ENCODE measurements at regions not wholly inside any gene's neighbourhood (a gene's known extent, or its start where the extent isn't known, plus 50 kb on each side); places are given as distances from the start of the nearest gene placed in this dataset.
"Not testable (repeated sequence)": the region's sequence is repeated elsewhere in the genome, so short reads cannot be mapped to it uniquely, and the experiment has no call there.

- DNase-seq (ENCODE audit: low read depth in 2 of 2) = no peak
These were observed 192.5 kb downstream of the TECRL start for GRCh38 chr4:64216741-64217140.

- DNase-seq (ENCODE audit: low read depth in 2 of 2) = no peak
These were observed 203.9 kb downstream of the TECRL start for GRCh38 chr4:64205376-64205775.

- DNase-seq (ENCODE audit: low read depth in 2 of 2) = no peak
These were observed 209.2 kb downstream of the TECRL start for GRCh38 chr4:64200001-64200555.

GRCh38 chr4:64195582-64195981 is 213.7 kb downstream of the TECRL start:
- DNase-seq (ENCODE audit: low read depth in 2 of 2) = no peak

GRCh38 chr4:64192731-64193412 is 216.4 kb downstream of the TECRL start:
- no peak for DNase-seq (ENCODE audit: low read depth in 2 of 2)

- DNase-seq (ENCODE audit: low read depth in 2 of 2) = no peak
These were observed 234.9 kb downstream of the TECRL start for GRCh38 chr4:64174247-64174882.

- DNase-seq (ENCODE audit: low read depth in 2 of 2) = no peak
These were observed 242.9 kb downstream of the TECRL start for GRCh38 chr4:64166365-64166764.

- peak; percentile 6 to 9 for DNase-seq (ENCODE audit: low read depth in 2 of 2)
These were observed 250.5 kb downstream of the TECRL start for GRCh38 chr4:64158648-64159326.

GRCh38 chr4:64157397-64157796 is 251.9 kb downstream of the TECRL start:
- no peak for DNase-seq (ENCODE audit: low read depth in 2 of 2)

GRCh38 chr4:64156253-64156652 is 253.0 kb downstream of the TECRL start:
- no peak for DNase-seq (ENCODE audit: low read depth in 2 of 2)

- DNase-seq (ENCODE audit: low read depth in 2 of 2) = no peak
These were observed 263.2 kb downstream of the TECRL start for GRCh38 chr4:64146030-64146429.

GRCh38 chr4:64144994-64145393 is 264.3 kb downstream of the TECRL start:
- DNase-seq (ENCODE audit: low read depth in 2 of 2) = no peak

- no peak for DNase-seq (ENCODE audit: low read depth in 2 of 2)
These were observed 278.3 kb downstream of the TECRL start for GRCh38 chr4:64130907-64131306.

- no peak for DNase-seq (ENCODE audit: low read depth in 2 of 2)
These were observed 283.9 kb downstream of the TECRL start for GRCh38 chr4:64125354-64125753.

GRCh38 chr4:64121803-64122202 is 287.4 kb downstream of the TECRL start:
- no peak for DNase-seq (ENCODE audit: low read depth in 2 of 2)

- DNase-seq (ENCODE audit: low read depth in 2 of 2) = no peak
These were observed 303.3 kb downstream of the TECRL start for GRCh38 chr4:64105903-64106302.

- no peak for DNase-seq (ENCODE audit: low read depth in 2 of 2)
These were observed 313.9 kb downstream of the TECRL start for GRCh38 chr4:64095398-64095797.

GRCh38 chr4:64079316-64079715 is 329.9 kb downstream of the TECRL start:
- no peak for DNase-seq (ENCODE audit: low read depth in 2 of 2)

- no peak for DNase-seq (ENCODE audit: low read depth in 2 of 2)
These were observed 341.2 kb downstream of the TECRL start for GRCh38 chr4:64068096-64068495.

GRCh38 chr4:64062991-64063390 is 346.3 kb downstream of the TECRL start:
- DNase-seq (ENCODE audit: low read depth in 2 of 2) = no peak

- DNase-seq (ENCODE audit: low read depth in 2 of 2) = not testable (repeated sequence)
These were observed 372.2 kb downstream of the TECRL start for GRCh38 chr4:64037033-64037432.

GRCh38 chr4:64022560-64022959 is 386.7 kb downstream of the TECRL start:
- DNase-seq (ENCODE audit: low read depth in 2 of 2) = no peak

- DNase-seq (ENCODE audit: low read depth in 2 of 2) = no peak
These were observed 392.4 kb downstream of the TECRL start for GRCh38 chr4:64016893-64017292.
